HCT116 (cell line): ENCODE measurements at regions not wholly inside any gene's neighbourhood (a gene's known extent, or its start where the extent isn't known, plus 50 kb on each side); places are given as distances from the start of the nearest gene placed in this dataset.

Experiments used
- ATAC-seq: fragments of 200-7000 bp; cut with Tn5 transposase; 2 replicates; pipeline ENCODE4 v1.9.1; 2020; ENCODE audit warnings: mild to moderate bottlenecking, moderate library complexity
- BruUV-seq: library from RNA; stranded (reverse); fragments of 400-500 nt; replicated peaks from 2 replicates; lab custom pipeline; 2021; lab: Mats Ljungman, UMichigan
- CTCF ChIA-PET: fragments of 300-600 bp; sonication (Branson Sonifier 250); formaldehyde crosslinking; loops from one replicate; lab custom pipeline; 2021; ENCODE audit warnings: antibody characterized with exemption; lab: Charles Lee
- POLR2A ChIA-PET: fragments of 300-600, 350-600 bp; sonication (Branson Sonifier 250); formaldehyde crosslinking; loops from one replicate; lab custom pipeline; 2021; ENCODE audit warnings: antibody characterized with exemption; lab: Charles Lee
- RAD21 ChIA-PET, 2 experiments: fragments of 300-600 bp; sonication (Branson Sonifier 250); formaldehyde crosslinking; loops; one replicate each; lab custom pipeline; 2023; ENCODE audit warnings: low total read pairs in 2 of 2; ENCODE audit not compliant: uncharacterized antibody in 2 of 2, unreplicated experiment in 2 of 2, low non-redundant PET in 1 of 2; lab: Charles Lee
- DNase-seq: peaks from one replicate; pipeline ENCODE4 v3.0.0-alpha.2; 2010; ENCODE audit warnings: low read depth, low spot score
- H2AFZ ChIP-seq: fragments of 200-600 bp; shearing (Covaris generic), sonication (generic); 2 replicates; pipeline ENCODE4 v1.6.1; 2017; ENCODE audit warnings: low read depth, mixed run types, mixed read lengths, antibody characterized with exemption, low read length; ENCODE audit not compliant: poor library complexity, severe bottlenecking
- H3K27ac ChIP-seq: 2 replicates; pipeline ENCODE4 v1.5.1; 2012; ENCODE audit warnings: low read depth, low read length
- H3K27me3 ChIP-seq: fragments of 200-600 bp; sonication (generic); 2 replicates; pipeline ENCODE4 v1.6.1; 2016; ENCODE audit warnings: mixed run types, low read length, mixed read lengths; ENCODE audit not compliant: insufficient read depth
- H3K36me3 ChIP-seq, 2 experiments: fragments of 200-500 bp in 1 of 2; fragments of 200-600 bp in 1 of 2; sonication (Bioruptor generic) in 1 of 2; sonication (generic) in 1 of 2; 2 replicates each; pipeline versions ENCODE4 v1.5.1 to v1.6.1; 2014 to 2016; ENCODE audit warnings: low read length in 2 of 2, inconsistent platforms in 1 of 2, mixed read lengths in 1 of 2, mixed run types in 1 of 2; ENCODE audit not compliant: insufficient read depth in 2 of 2, control insufficient read depth in 1 of 2
- H3K4me1 ChIP-seq, 2 experiments: fragments of 200-600 bp in 1 of 2; sonication (generic) in 1 of 2; 2 replicates each; pipeline versions ENCODE4 v1.5.1 to v1.6.1; 2012 to 2017; ENCODE audit warnings: low read length in 2 of 2, inconsistent platforms in 1 of 2, mild to moderate bottlenecking in 1 of 2, mixed read lengths in 1 of 2, mixed run types in 1 of 2, moderate library complexity in 1 of 2; ENCODE audit not compliant: insufficient read depth in 2 of 2, control insufficient read depth in 1 of 2
- H3K4me2 ChIP-seq: fragments of 200-600 bp; sonication (generic); 2 replicates; pipeline ENCODE4 v1.6.1; 2017; ENCODE audit warnings: mixed run types, low read length, mixed read lengths
- H3K4me3 ChIP-seq, 2 experiments: fragments of 200-600 bp in 1 of 2; sonication (generic) in 1 of 2; replicated peaks in 1 of 2; 2 replicates each; pipeline ENCODE4 v1.5.1; 2011 to 2016; ENCODE audit warnings: low read length in 2 of 2, control low read depth in 1 of 2, low read depth in 1 of 2, mild to moderate bottlenecking in 1 of 2, mixed read lengths in 1 of 2, mixed run types in 1 of 2
- H3K79me2 ChIP-seq: fragments of 200-600 bp; sonication (generic); 2 replicates; pipeline ENCODE4 v1.6.1; 2017; ENCODE audit warnings: mild to moderate bottlenecking, mixed run types, low read length, moderate library complexity, mixed read lengths; ENCODE audit not compliant: insufficient read depth
- H3K9ac ChIP-seq: fragments of 200-600 bp; sonication (generic); 2 replicates; pipeline ENCODE4 v1.6.1; 2016; ENCODE audit warnings: low read length, mixed read lengths
- H3K9me2 ChIP-seq: fragments of 200-600 bp; sonication (generic), shearing (Covaris generic); 2 replicates; pipeline ENCODE4 v1.6.1; 2017; ENCODE audit warnings: mixed run types, mild to moderate bottlenecking, moderate library complexity; ENCODE audit not compliant: insufficient read depth
- H3K9me3 ChIP-seq, 2 experiments: fragments of 200-500 bp in 1 of 2; fragments of 200-600 bp in 1 of 2; sonication (Bioruptor generic) in 1 of 2; sonication (generic) in 1 of 2; 2 replicates each; pipeline ENCODE4 v1.6.1; 2014 to 2017; ENCODE audit warnings: low read length in 2 of 2, mixed read lengths in 2 of 2, inconsistent platforms in 1 of 2, low read depth in 1 of 2, mild to moderate bottlenecking in 1 of 2, mixed run types in 1 of 2, moderate library complexity in 1 of 2; ENCODE audit not compliant: control insufficient read depth in 1 of 2, insufficient read depth in 1 of 2
- H4K20me1 ChIP-seq: fragments of 200-600 bp; sonication (generic), shearing (Covaris generic); 2 replicates; pipeline ENCODE4 v1.6.1; 2017; ENCODE audit warnings: mixed run types, mild to moderate bottlenecking, moderate library complexity; ENCODE audit not compliant: insufficient read depth
- CBX3 ChIP-seq: IDR thresholded peaks from 2 replicates; pipeline ENCODE4 v1.6.1; 2012; ENCODE audit warnings: low read depth
- CEBPB ChIP-seq: IDR thresholded peaks from 2 replicates; pipeline ENCODE4 v1.6.1; 2012; ENCODE audit warnings: low read depth
- FOSL1 ChIP-seq: IDR thresholded peaks from 2 replicates; pipeline ENCODE4 v1.6.1; 2012; ENCODE audit warnings: low read depth
- JUND ChIP-seq: IDR thresholded peaks from 2 replicates; pipeline ENCODE4 v1.6.1; 2012
- MAX ChIP-seq: IDR thresholded peaks from 2 replicates; pipeline ENCODE4 v1.6.1; 2012
- POLR2AphosphoS5 ChIP-seq: IDR thresholded peaks from 2 replicates; pipeline ENCODE4 v1.6.1; 2011; ENCODE audit warnings: mild to moderate bottlenecking, low read depth, low read length, moderate library complexity
- REST ChIP-seq: IDR thresholded peaks from 2 replicates; pipeline ENCODE4 v1.6.1; 2012; ENCODE audit warnings: low read depth
- SP1 ChIP-seq: IDR thresholded peaks from 2 replicates; pipeline ENCODE4 v1.6.1; 2012; ENCODE audit warnings: low read depth
- SRF ChIP-seq: IDR thresholded peaks from 2 replicates; pipeline ENCODE4 v1.6.1; 2012; ENCODE audit warnings: low read depth
- TCF7L2 ChIP-seq: IDR thresholded peaks from 2 replicates; pipeline ENCODE4 v1.7.0; 2011; ENCODE audit warnings: borderline replicate concordance, inconsistent platforms; ENCODE audit not compliant: insufficient read depth, insufficient read length; ENCODE audit errors: extremely low read depth
- ZFX ChIP-seq: fragments of 450-650 bp; IDR thresholded peaks from 2 replicates; pipeline ENCODE4 v1.6.1; 2017
- intact Hi-C: fragments of 100-400 bp; cut with micrococcal nuclease; formaldehyde crosslinking; loops from 2 replicates; pipeline ENCODE4 v1.10.0; 2022

- H3K79me2 ChIP-seq: no peaks in the 10 kb centered on the region
- no TSS peak for BruUV-seq
- H3K9me2 ChIP-seq: no peaks in the 10 kb centered on the region
- ChIA-PET RAD21 (no interaction called here), CTCF (no interaction called here), POLR2A (no interaction called here)
- intact Hi-C loops: no loop called here
- DNase-seq (no peak), ATAC-seq (no peak)
- no peak overlapping the region for H3K4me3 ChIP-seq
- no peak overlapping the region for H3K4me2 ChIP-seq
- H3K27ac ChIP-seq: no peak overlapping the region
- H2AFZ ChIP-seq: no peak overlapping the region
- peaks cover 6 to 9% of the 10 kb centered on the region in 2 experiments; a peak in 2 of 4 replicates for H3K9me3 ChIP-seq
- no peaks in the 10 kb centered on the region for H3K27me3 ChIP-seq
- no peaks in the 10 kb centered on the region for H4K20me1 ChIP-seq
- no peaks in the 10 kb centered on the region for H3K36me3 ChIP-seq
- no peak for TF ChIP-seq FOSL1
- no peak for TF ChIP-seq MAX
- no peak for TF ChIP-seq SP1
- TF ChIP-seq POLR2AphosphoS5: no peak
- TF ChIP-seq CBX3: no peak
- TF ChIP-seq TCF7L2: no peak
- TF ChIP-seq SRF: no peak
- no peak for TF ChIP-seq CEBPB
- TF ChIP-seq ZFX: no peak
- TF ChIP-seq JUND: no peak
- TF ChIP-seq REST: no peak
- H3K9ac ChIP-seq: no peak overlapping the region
- H3K4me1 ChIP-seq: no peaks in the 10 kb centered on the region
These were observed 411.8 kb downstream of the ADRA2A start for GRCh38 chr10:111488668-111489067.
